ENCODE measurements at regions not wholly inside any gene's neighbourhood (a gene's known extent, or its start where the extent isn't known, plus 50 kb on each side); places are given as distances from the start of the nearest gene placed in this dataset.

DNA sequence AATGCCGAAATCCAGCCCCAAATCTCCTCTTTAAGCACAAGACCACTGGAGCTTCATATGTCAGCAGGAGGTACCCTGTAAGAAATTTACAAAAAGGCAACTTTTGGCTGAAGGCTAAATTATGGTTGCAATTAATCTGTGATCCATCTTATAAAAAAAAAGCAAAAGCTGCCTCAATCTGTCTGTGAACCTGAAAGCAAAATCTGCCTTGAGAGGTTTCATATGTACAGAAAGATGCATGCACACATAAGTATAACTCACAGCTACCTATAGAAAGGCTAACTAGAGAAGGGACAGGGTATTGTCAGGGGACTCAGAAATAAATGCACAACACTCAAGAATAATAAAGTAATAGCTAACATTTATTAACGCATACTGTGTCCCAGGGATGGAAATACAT, 964.2 kb upstream of the ADGRL2 start:
- no peak for TF ChIP-seq EZH2 (IDR thresholded peaks at IDR 0.05; ENCODE audit: low read depth, low read length, severe bottlenecking)
- TF ChIP-seq, protein P1, sequence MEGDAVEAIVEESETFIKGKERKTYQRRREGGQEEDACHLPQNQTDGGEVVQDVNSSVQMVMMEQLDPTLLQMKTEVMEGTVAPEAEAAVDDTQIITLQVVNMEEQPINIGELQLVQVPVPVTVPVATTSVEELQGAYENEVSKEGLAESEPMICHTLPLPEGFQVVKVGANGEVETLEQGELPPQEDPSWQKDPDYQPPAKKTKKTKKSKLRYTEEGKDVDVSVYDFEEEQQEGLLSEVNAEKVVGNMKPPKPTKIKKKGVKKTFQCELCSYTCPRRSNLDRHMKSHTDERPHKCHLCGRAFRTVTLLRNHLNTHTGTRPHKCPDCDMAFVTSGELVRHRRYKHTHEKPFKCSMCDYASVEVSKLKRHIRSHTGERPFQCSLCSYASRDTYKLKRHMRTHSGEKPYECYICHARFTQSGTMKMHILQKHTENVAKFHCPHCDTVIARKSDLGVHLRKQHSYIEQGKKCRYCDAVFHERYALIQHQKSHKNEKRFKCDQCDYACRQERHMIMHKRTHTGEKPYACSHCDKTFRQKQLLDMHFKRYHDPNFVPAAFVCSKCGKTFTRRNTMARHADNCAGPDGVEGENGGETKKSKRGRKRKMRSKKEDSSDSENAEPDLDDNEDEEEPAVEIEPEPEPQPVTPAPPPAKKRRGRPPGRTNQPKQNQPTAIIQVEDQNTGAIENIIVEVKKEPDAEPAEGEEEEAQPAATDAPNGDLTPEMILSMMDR (IDR thresholded peaks at IDR 0.05; ENCODE audit: control extremely low read depth in 1 of 3, insufficient read depth in 1 of 3, low read depth in 1 of 3, low read length in 3 of 3), result no peak
- TF ChIP-seq RFX5 (IDR thresholded peaks at IDR 0.05; ENCODE audit: borderline replicate concordance, low read depth, low read length), result no peak
- TF ChIP-seq, protein P2, sequence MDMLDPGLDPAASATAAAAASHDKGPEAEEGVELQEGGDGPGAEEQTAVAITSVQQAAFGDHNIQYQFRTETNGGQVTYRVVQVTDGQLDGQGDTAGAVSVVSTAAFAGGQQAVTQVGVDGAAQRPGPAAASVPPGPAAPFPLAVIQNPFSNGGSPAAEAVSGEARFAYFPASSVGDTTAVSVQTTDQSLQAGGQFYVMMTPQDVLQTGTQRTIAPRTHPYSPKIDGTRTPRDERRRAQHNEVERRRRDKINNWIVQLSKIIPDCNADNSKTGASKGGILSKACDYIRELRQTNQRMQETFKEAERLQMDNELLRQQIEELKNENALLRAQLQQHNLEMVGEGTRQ (IDR thresholded peaks at IDR 0.05; ENCODE audit: low read length), result no peak
- no peak for TF ChIP-seq CEBPB (IDR thresholded peaks at IDR 0.05; ENCODE audit: low read depth, low read length)
- no peak for TF ChIP-seq POU5F1 (IDR thresholded peaks at IDR 0.05; ENCODE audit: low read depth, low read length)
- TF ChIP-seq GABPA (IDR thresholded peaks at IDR 0.05; ENCODE audit: borderline replicate concordance, insufficient read depth, low read length), result no peak
- TF ChIP-seq BCL11A (IDR thresholded peaks at IDR 0.05; ENCODE audit: low read depth in 2 of 2, low read length in 2 of 2), result no peak
- no peak for TF ChIP-seq YY1 (IDR thresholded peaks at IDR 0.05; ENCODE audit: low read depth, low read length)
- TF ChIP-seq, protein P3, sequence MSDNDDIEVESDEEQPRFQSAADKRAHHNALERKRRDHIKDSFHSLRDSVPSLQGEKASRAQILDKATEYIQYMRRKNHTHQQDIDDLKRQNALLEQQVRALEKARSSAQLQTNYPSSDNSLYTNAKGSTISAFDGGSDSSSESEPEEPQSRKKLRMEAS (IDR thresholded peaks at IDR 0.05), result no peak
- no peak for TF ChIP-seq RNF2 (IDR thresholded peaks at IDR 0.05; ENCODE audit: borderline replicate concordance, low read depth, low read length, missing control alignments, poor library complexity, severe bottlenecking)
- TF ChIP-seq POLR2A (IDR thresholded peaks at IDR 0.05; ENCODE audit: control extremely low read depth in 1 of 2, low read depth in 2 of 2, low read length in 2 of 2), result no peak

Data from H1 (cell line).